GM21367 (cell line): ENCODE measurements at regions not wholly inside any gene's neighbourhood (a gene's known extent, or its start where the extent isn't known, plus 50 kb on each side); places are given as distances from the start of the nearest gene placed in this dataset.

ENCODE experiments used
- ATAC-seq: cut with Tn5 transposase; IDR thresholded peaks from one replicate; pipeline ENCODE4 v1.9.1; 2021; ENCODE audit not compliant: unreplicated experiment

DNA sequence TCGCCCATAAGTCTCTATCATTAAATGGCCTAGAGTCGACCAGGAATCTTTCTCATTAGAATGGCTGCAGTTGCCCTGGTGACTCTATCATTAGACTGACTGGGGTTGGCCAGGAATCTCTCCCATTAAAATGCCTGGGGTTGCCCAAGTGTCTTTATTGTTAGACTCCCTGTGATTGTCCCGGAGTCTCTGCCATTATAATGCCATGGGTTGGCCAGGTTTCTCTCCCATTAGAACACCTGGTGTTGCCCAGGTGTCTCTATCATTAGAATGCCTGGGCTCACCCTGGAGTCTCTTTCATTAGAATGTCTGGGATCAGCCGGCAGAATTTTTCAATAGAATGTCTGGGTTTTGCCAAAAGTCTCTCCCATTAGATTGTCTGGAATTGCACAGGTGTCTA lies 1459.3 kb downstream of the UQCRFS1 start:
- ATAC-seq = no peak

DNA sequence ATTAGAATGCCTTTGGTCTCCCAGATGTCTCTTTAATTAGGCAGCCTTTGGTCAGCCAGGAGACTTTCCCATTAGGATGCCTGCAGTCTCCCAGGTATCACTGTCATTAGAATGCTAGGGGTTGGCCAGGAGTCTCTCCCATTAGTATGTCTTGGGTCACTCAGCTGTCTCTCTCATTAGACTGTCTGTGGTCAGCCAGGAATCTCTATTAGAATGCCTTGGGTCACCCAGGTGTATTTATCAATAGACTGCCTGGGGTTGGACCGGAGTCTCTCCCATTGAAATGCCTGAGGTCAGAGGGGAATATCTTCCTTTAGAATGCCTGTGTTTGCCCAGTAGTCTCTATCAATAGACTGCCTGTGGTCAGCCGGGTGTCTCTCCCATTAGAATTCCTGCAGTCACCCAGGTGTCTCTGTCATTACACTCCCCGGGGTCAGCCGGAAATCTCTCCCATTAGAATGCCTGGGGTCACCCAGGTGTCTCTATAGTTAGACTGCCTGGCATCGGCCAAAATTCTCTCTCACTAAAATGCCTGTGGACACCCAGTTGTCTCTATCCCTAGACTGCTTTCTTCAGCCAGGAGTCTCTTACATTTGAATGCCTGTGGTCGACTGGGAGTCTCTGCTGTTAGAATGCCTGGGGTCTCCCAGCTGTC lies 1460.3 kb downstream of the UQCRFS1 start:
- ATAC-seq = no peak

GRCh38 chr19:27751044-27751391 lies 1461.9 kb downstream of the UQCRFS1 start:
- ATAC-seq = no peak

GRCh38 chr19:27750391-27751043 lies 1462.4 kb downstream of the UQCRFS1 start:
- ATAC-seq = no peak

DNA sequence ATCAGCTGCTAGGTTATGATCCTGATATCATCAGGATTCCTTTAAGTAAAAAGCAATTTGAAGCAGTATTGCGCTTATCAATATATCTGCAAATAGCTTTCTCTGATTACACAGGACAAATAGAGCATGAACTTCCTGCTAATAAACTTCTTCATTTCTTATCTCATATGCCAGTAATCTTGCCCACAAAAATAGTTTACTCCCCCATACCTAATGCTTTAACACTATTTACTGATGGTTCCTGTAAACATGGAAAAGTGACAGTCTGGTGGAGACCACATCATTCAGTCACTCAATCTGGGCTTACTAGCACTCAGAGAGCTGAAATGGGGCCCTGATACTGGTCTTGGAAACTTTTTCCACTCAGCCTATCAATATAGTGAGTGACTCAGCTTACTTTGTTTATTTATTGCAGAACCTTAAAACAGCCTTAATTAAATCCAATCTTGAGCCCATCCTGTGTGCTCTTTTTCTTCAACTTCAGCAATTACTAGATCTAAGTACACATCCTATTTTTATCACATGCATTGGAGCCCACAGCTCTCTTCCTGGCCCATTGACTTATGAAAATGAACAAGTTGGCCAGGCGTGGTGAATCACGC lies 1464.3 kb downstream of the UQCRFS1 start:
- no peak for ATAC-seq

GRCh38 chr19:27746691-27747380 lies 1466.1 kb downstream of the UQCRFS1 start:
- ATAC-seq = no peak

DNA sequence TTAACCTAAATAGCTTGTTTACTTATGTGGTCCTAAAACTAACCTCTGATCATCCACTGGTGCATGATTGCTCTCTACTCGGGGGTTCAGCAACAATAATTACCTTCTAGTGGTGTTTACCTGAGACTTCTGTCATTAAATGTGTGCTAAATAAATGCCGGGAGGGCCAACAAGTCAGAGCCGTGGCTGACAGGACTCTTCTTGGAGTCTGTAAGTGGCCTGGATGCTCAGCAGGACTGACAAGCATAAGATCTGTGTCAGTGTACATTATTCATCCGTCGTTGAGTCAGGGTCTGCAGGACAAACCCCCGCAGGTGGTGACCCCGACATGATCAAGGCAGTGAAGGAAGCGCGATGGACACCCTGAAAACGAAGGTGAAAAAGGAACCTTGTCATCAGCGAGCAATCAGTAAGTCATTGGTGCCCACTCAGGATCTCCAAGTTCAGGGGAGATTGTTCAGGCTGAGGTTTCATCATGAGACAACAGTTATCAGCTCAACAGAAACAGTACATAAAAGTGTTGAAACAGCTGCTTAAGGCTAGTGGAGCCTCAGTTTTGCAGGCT lies 1466.9 kb downstream of the UQCRFS1 start:
- no peak for ATAC-seq

DNA sequence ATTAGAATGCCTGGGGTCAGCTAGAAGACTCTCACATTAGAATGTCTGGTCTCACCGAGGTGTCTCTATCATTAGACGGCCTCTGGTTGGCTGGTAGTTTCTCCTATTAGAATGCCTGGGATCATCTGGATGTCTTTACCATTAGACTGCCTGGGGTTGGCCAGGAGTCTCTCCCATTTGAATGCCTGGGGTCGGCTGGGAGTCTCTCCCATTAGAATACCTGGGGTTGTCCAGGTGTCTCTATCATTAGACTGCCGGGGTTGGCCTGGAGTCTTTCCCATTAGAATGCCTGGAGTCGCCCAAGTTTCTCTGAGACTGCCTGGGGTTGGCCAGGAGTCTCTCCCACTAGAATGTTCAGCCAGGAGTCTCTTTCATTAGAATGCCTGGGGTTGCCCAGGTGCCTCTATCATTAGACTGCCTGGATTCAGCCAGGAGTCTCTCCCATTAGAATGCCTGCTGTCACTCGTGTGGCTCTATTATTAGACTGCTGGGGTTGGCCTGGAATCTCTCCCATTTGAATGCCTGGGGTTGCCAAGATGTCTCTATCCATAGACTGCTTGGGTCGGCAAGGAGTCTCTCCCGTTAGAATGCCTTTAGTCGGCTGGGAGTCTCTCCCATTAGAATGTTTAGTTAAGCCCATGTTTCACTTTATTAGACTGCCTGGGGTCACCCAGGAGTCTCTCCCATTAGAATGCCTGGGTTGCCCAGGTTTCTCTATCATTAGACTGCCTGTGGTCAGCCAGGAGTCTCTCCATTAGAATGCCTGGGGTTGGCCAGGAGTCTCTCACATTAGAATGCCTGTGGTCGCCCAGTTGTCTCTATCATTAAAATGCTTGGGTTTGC lies 1467.8 kb downstream of the UQCRFS1 start:
- no peak for ATAC-seq

DNA sequence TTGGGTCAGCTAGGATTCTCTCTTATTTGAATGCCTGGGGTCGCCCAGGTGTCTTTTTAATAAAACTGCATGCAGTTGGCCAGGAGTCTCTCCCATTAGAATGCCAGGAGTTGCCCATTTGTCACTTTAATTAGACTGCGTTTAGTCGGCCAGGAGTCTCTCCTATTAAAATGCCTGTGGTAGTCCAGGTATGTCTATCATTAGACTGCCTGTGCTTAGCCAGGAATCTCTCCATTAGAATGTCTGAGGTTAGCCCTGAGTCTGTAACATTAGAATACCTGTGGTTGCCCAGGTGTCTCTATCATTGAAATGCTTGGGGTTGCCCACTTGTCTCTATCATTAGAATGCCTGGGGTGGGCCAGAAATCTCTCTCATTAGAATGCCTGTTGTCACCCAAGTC lies 1470.9 kb downstream of the UQCRFS1 start:
- no peak for ATAC-seq

DNA sequence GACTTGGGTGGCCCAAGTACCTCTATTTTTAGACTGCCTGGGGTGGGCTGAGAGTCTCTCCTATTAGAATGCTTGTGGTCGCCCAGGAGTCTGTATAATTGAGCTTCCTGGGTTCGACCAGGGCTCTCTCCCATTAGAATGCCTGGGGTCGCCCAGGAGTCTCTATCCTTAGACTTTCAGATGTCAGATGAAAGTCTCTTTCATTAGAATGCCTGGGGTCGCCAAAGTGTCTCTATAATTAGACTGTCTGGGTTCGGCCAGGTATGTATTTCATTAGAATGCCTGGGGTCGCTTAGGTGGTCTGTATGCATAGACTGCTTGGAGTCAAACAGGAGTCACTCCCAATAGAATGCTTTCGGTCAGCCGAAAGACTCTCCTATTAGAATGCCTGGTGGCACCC lies 1471.7 kb downstream of the UQCRFS1 start:
- ATAC-seq = no peak

GRCh38 chr19:27740396-27740795 lies 1472.6 kb downstream of the UQCRFS1 start:
- no peak for ATAC-seq

DNA sequence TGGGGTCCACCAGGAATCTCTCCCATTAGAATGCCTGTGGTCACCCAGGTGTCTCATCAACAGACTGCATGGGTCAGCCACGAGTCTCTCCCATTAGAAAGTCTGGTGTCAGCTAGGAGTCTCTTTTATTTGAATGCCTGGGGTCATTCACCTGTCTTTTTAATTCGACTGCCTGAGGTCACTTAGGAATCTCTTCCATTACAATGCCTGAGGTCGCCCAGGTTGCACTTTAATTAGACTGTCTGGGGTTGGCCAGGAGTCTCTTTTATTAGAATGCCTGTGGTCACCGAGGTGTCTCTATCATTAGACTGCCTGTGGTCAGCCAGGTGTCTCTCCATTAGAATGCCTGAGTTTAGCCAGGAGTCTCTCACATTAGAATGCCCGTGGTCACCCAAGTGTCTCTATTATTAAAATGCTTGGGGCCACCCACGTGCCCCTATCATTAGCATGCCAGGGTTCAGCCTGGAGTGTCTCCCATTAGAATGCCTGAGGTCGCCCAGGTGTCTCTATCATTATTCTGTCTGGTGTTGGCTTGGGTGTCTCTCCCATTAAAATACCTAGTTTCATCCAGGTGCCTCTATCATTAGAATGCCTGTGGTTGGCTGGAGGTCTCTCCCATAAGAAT lies 1474.3 kb downstream of the UQCRFS1 start:
- ATAC-seq = no peak

DNA sequence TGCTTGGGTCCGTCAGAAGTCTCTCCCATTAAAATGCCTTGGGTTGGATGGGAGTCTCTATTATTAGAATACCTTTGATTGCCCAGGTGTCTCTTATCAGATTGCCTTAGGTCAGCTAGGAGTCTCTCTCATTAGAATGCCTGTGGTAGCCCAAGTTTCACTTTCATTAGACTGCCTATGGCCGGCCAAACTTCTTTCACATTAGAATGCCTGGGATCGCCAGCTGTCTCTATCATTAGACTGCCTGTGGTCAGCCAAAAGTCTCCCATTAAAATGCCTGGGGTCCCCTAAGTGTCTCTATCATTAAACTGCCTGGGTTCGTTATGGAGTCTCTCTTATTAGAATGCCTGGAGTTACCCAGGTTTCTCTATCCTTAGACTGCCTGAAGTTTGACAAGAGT lies 1476.7 kb downstream of the UQCRFS1 start:
- no peak for ATAC-seq

GRCh38 chr19:27735314-27735713 lies 1477.6 kb downstream of the UQCRFS1 start:
- ATAC-seq = no peak

- ATAC-seq = no peak
Measured at GRCh38 chr19:27734496-27735220, 1478.3 kb downstream of the UQCRFS1 start.

- no peak for ATAC-seq
Measured at GRCh38 chr19:27733551-27734266, 1479.2 kb downstream of the UQCRFS1 start.

DNA sequence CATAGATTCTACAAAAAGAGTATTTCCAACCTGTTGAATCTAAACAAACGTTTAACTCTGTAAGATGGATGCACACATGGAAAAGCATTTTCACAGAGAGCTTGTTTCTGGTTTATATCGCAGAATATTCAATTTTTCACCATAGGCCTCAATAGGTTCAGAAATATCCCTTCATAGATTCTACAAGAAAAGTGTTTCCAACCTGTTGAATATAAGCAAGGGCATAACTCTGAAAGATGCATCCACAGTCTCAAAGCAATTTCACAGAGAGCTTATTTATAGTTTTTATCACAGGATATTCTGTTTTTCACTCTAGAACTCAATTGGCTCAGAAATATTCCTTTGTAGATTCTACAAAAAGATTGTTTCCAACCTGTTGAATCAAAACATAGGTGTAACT lies 1483.6 kb downstream of the UQCRFS1 start:
- ATAC-seq = no peak

- ATAC-seq = no peak
Measured at GRCh38 chr19:27722625-27723024, 1490.3 kb downstream of the UQCRFS1 start.

GRCh38 chr19:27720155-27720554 lies 1492.8 kb downstream of the UQCRFS1 start:
- ATAC-seq = no peak
